ENCODE measurements at regions not wholly inside any gene's neighbourhood (a gene's known extent, or its start where the extent isn't known, plus 50 kb on each side); places are given as distances from the start of the nearest gene placed in this dataset.

- in situ Hi-C loops (cut with MboI) = no loop called here
- no peak overlapping the region for H3K4me3 ChIP-seq
- no peak for DNase-seq (ENCODE audit: low read depth, low spot score)
- H2AFZ ChIP-seq (ENCODE audit: control insufficient read depth, low read depth, low read length) = no peak overlapping the region
- no peak overlapping the region for H3K9ac ChIP-seq (ENCODE audit: control insufficient read depth, insufficient read depth, low read length)
- no peak for ATAC-seq
- SMC1A ChIA-PET (ENCODE audit: uncharacterized antibody, unreplicated experiment) = interaction anchor here (0.7 kb wide), 1 partner anchor 17 kb away, joined by 3 read pairs; no protein-coding TSS in a partner anchor
- H3K27me3 ChIP-seq (replicated peaks in 1 of 2; ENCODE audit: control insufficient read depth in 2 of 2, insufficient read depth in 2 of 2, low read length in 1 of 2) = no peaks in the 10 kb centered on the region
- no peak overlapping the region for H3K4me2 ChIP-seq (ENCODE audit: control insufficient read depth, insufficient read depth)
- FAIRE-seq = no peak
- no peaks in the 10 kb centered on the region for H3K4me1 ChIP-seq (ENCODE audit: control insufficient read depth, insufficient read depth, low read length)
- H3K27ac ChIP-seq (ENCODE audit: control insufficient read depth, insufficient read depth) = no peak overlapping the region
- no TSS peak for BruUV-seq (replicated peaks)
- RAD21 ChIA-PET (ENCODE audit: unreplicated experiment) = no interaction called here
- POLR2A ChIA-PET = no interaction called here
- CTCF ChIA-PET = no interaction called here
- H3K9me3 ChIP-seq (replicated peaks; ENCODE audit: control insufficient read depth, insufficient read depth, low read length) = no peaks in the 10 kb centered on the region
- TF ChIP-seq REST (IDR thresholded peaks at IDR 0.05; ENCODE audit: low read depth, low read length) (no peak), SMC3 (IDR thresholded peaks at IDR 0.05; ENCODE audit: borderline replicate concordance, low read length) (no peak), GATAD2B (conservative IDR thresholded peaks at IDR 0.05; ENCODE audit: low read depth) (no peak), POLR2AphosphoS5 (IDR thresholded peaks at IDR 0.05; ENCODE audit: low read length) (no peak), CBX3 (IDR thresholded peaks at IDR 0.05; ENCODE audit: borderline replicate concordance, low read depth) (no peak), CEBPB (IDR thresholded peaks at IDR 0.05; ENCODE audit: borderline replicate concordance in 1 of 2, low read depth in 2 of 2, low read length in 2 of 2) (no peak), POLR2AphosphoS2 (IDR thresholded peaks at IDR 0.05; ENCODE audit: low read depth, low read length) (no peak), TAF1 (IDR thresholded peaks at IDR 0.05; ENCODE audit: borderline replicate concordance, low read depth, low read length) (no peak), MYB (IDR thresholded peaks at IDR 0.05; ENCODE audit: borderline replicate concordance, low read depth, low read length) (no peak), TCF12 (IDR thresholded peaks at IDR 0.05; ENCODE audit: low read depth, low read length) (no peak), KAT2A (conservative IDR thresholded peaks at IDR 0.05; ENCODE audit: control insufficient read depth, low read depth, low read length) (no peak), LARP7 (IDR thresholded peaks at IDR 0.05) (no peak), BHLHE40 (IDR thresholded peaks at IDR 0.05; ENCODE audit: borderline replicate concordance in 1 of 2, low read depth in 2 of 2, low read length in 1 of 2) (no peak), CREM (IDR thresholded peaks at IDR 0.05; ENCODE audit: low read depth) (no peak), CBX5 (IDR thresholded peaks at IDR 0.05; ENCODE audit: low read depth) (no peak), IRF4 (IDR thresholded peaks at IDR 0.05; ENCODE audit: low read depth, low read length) (no peak), SMAD5 (IDR thresholded peaks at IDR 0.05; ENCODE audit: low read depth) (no peak), ZNF24 (IDR thresholded peaks at IDR 0.05) (no peak), MAX (IDR thresholded peaks at IDR 0.05; ENCODE audit: low read depth, low read length) (no peak)
- no peaks in the 10 kb centered on the region for H4K20me1 ChIP-seq (ENCODE audit: control insufficient read depth, insufficient read depth)
- H3K36me3 ChIP-seq (ENCODE audit: control insufficient read depth in 2 of 2, insufficient read depth in 2 of 2, low read length in 1 of 2) = no peaks in the 10 kb centered on the region
- intact Hi-C loops (cut with micrococcal nuclease; ENCODE audit: unreplicated experiment) = no loop called here
- H3K79me2 ChIP-seq (ENCODE audit: control insufficient read depth, insufficient read depth, low read length) = no peaks in the 10 kb centered on the region
Observed at GRCh38 chr1:102796429-102796828, 311.9 kb downstream of the COL11A1 start.
